ENCODE measurements at regions not wholly inside any gene's neighbourhood (a gene's known extent, or its start where the extent isn't known, plus 50 kb on each side); places are given as distances from the start of the nearest gene placed in this dataset. TPM values are rescaled to one million over a fixed set of nuclear protein-coding genes. Genes with fewer than 3 reads are reported as not detected.

DNA sequence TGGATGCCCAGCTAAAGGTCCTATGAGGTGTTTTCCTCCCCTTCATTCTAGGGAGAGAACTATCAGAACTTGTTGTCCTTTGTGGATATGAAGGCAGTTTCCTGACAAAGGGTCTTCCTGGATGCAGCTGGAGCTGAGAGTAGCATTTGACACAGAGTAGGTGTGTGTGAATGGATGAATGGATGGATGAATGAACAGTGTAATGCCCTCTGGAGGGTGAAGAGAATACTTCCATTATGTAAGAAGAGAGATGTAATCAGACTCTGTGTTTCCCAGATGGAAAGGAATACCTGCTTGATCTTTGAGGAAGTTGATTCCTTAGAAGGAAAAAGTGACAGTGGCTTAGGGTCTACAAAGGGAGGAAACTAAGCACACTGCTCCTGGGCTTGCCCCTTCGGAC is 55.4 kb upstream of the AADAT start:
- no peak overlapping the region for H3K27ac Mint-ChIP-seq
- no peaks in the 10 kb centered on the region for H3K27me3 Mint-ChIP-seq
- intact Hi-C loops (cut with micrococcal nuclease): no loop called here

DNA sequence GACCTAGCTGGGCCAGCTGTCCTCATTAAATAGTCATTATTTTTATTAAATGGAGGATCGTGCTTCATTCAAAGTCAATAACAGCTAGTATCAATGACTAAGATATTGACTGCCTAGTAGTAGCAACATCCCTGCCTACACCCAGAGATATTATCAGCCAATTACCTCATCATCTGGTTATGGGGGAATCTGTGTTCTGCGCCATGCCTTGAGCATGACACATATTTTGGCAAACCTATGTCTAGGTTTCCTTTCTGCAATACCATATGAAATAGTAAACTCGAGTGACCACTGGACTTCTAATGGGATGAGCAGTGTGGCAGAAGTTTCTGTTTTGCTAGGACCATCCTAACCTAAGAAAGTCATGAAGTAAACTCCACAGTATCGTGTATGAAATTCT is 50.0 kb upstream of the AADAT start:
- no peak overlapping the region for H3K4me3 ChIP-seq (ENCODE audit: control extremely low read depth in 1 of 5, extremely low read depth in 1 of 5, insufficient read depth in 1 of 5, low read depth in 2 of 5, low read length in 4 of 5)
- no peak overlapping the region for H3K9ac ChIP-seq (ENCODE audit: low read length)
- CTCF ChIA-PET: interaction anchor here (1.4 kb wide), 1 partner anchor 13 kb away, joined by 4 read pairs; no protein-coding TSS in a partner anchor
- Mint-ChIP-seq H3K9me3 (ENCODE audit: insufficient read depth) (no peaks in the 10 kb centered on the region), H3K4me1 (no peaks in the 10 kb centered on the region), H3K27ac (no peak overlapping the region), H3K27me3 (peaks cover 4% of the 10 kb centered on the region), H3K4me3 (no peak overlapping the region)
- H2AFZ ChIP-seq (ENCODE audit: insufficient read depth, low read depth, low read length, poor library complexity, severe bottlenecking): no peak overlapping the region
- H3K27me3 ChIP-seq (replicated peaks in 1 of 4; ENCODE audit: control extremely low read depth in 1 of 4, control insufficient read depth in 3 of 4, insufficient read depth in 4 of 4, low read length in 3 of 4): no peaks in the 10 kb centered on the region
- H3K36me3 ChIP-seq (replicated peaks in 1 of 2; ENCODE audit: control extremely low read depth in 1 of 2, control insufficient read depth in 1 of 2, extremely low read depth in 1 of 2, insufficient read depth in 2 of 2, low read length in 1 of 2): no peaks in the 10 kb centered on the region
- no CpG with 5 or more reads among the region's 4 CpGs for WGBS (ENCODE audit: insufficient coverage)
- intact Hi-C loops (cut with micrococcal nuclease): loop anchor here (2.0 kb wide), 1 partner anchor 1895 kb away; no protein-coding TSS in a partner anchor
- TF ChIP-seq, protein P1, sequence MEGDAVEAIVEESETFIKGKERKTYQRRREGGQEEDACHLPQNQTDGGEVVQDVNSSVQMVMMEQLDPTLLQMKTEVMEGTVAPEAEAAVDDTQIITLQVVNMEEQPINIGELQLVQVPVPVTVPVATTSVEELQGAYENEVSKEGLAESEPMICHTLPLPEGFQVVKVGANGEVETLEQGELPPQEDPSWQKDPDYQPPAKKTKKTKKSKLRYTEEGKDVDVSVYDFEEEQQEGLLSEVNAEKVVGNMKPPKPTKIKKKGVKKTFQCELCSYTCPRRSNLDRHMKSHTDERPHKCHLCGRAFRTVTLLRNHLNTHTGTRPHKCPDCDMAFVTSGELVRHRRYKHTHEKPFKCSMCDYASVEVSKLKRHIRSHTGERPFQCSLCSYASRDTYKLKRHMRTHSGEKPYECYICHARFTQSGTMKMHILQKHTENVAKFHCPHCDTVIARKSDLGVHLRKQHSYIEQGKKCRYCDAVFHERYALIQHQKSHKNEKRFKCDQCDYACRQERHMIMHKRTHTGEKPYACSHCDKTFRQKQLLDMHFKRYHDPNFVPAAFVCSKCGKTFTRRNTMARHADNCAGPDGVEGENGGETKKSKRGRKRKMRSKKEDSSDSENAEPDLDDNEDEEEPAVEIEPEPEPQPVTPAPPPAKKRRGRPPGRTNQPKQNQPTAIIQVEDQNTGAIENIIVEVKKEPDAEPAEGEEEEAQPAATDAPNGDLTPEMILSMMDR (IDR thresholded peaks at IDR 0.05): no peak
- TF ChIP-seq EZH2 (IDR thresholded peaks at IDR 0.05; ENCODE audit: borderline replicate concordance, insufficient read depth, low read depth, low read length, poor library complexity, severe bottlenecking): no peak
- H3K9me3 ChIP-seq (ENCODE audit: control extremely low read depth in 1 of 3, control insufficient read depth in 2 of 3, insufficient read depth in 1 of 3, low read length in 2 of 3): no peaks in the 10 kb centered on the region
- H3K27ac ChIP-seq (ENCODE audit: low read length in 2 of 2): no peak overlapping the region
- no peak overlapping the region for H3K4me2 ChIP-seq (replicated peaks; ENCODE audit: low read depth, low read length, poor library complexity, severe bottlenecking)
- POLR2A ChIA-PET: no interaction called here
- no peaks in the 10 kb centered on the region for H3K79me2 ChIP-seq (ENCODE audit: control insufficient read depth, insufficient read depth, low read length)
- H3K4me1 ChIP-seq (ENCODE audit: control insufficient read depth in 2 of 2, insufficient read depth in 2 of 2, low read length in 2 of 2): no peaks in the 10 kb centered on the region
- DNase-seq: no peak
- H4K20me1 ChIP-seq (ENCODE audit: control insufficient read depth, insufficient read depth, low read length, poor library complexity, severe bottlenecking): no peaks in the 10 kb centered on the region
- no peak for ATAC-seq (ENCODE audit: low read depth)

More for the DNA sequence above, 55.4 kb upstream of the AADAT start:
- Histone ChIP-seq H3K9ac (ENCODE audit: low read length) (no peak overlapping the region), H3K27me3 (replicated peaks in 1 of 4; ENCODE audit: control extremely low read depth in 1 of 4, control insufficient read depth in 3 of 4, insufficient read depth in 4 of 4, low read length in 3 of 4) (no peaks in the 10 kb centered on the region), H3K4me3 (ENCODE audit: control extremely low read depth in 1 of 5, extremely low read depth in 1 of 5, insufficient read depth in 1 of 5, low read depth in 2 of 5, low read length in 4 of 5) (no peak overlapping the region), H3K36me3 (replicated peaks in 1 of 2; ENCODE audit: control extremely low read depth in 1 of 2, control insufficient read depth in 1 of 2, extremely low read depth in 1 of 2, insufficient read depth in 2 of 2, low read length in 1 of 2) (no peaks in the 10 kb centered on the region), H4K20me1 (ENCODE audit: control insufficient read depth, insufficient read depth, low read length, poor library complexity, severe bottlenecking) (no peaks in the 10 kb centered on the region), H2AFZ (ENCODE audit: insufficient read depth, low read depth, low read length, poor library complexity, severe bottlenecking) (no peak overlapping the region), H3K4me1 (ENCODE audit: control insufficient read depth in 2 of 2, insufficient read depth in 2 of 2, low read length in 2 of 2) (no peaks in the 10 kb centered on the region), H3K9me3 (ENCODE audit: control extremely low read depth in 1 of 3, control insufficient read depth in 2 of 3, insufficient read depth in 1 of 3, low read length in 2 of 3) (peaks cover 0 to 1% (median 0%) of the 10 kb centered on the region in 3 donors), H3K4me2 (replicated peaks; ENCODE audit: low read depth, low read length, poor library complexity, severe bottlenecking) (no peak overlapping the region), H3K27ac (ENCODE audit: low read length in 2 of 2) (no peak overlapping the region), H3K79me2 (ENCODE audit: control insufficient read depth, insufficient read depth, low read length) (no peaks in the 10 kb centered on the region)
- Mint-ChIP-seq H3K4me1 (no peaks in the 10 kb centered on the region), H3K9me3 (ENCODE audit: insufficient read depth) (no peaks in the 10 kb centered on the region), H3K4me3 (no peak overlapping the region)
- CTCF ChIA-PET: no interaction called here
- POLR2A ChIA-PET: no interaction called here
- WGBS (ENCODE audit: insufficient coverage): 89% methylated on average over 1 of the region's 1 CpG
- DNase-seq (no peak), ATAC-seq (ENCODE audit: low read depth) (no peak)
- TF ChIP-seq, protein P1 (IDR thresholded peaks at IDR 0.05): no peak
- TF ChIP-seq EZH2 (IDR thresholded peaks at IDR 0.05; ENCODE audit: borderline replicate concordance, insufficient read depth, low read depth, low read length, poor library complexity, severe bottlenecking): no peak

Small RNAs in the stretch of these regions (small RNA-seq; reads per million reads assigned to genes)
- gene AC097486.1 (ENCODE audit: insufficient read length, low read depth, low replicate concordance) (not detected), gene MIR6082 (ENCODE audit: insufficient read length, low read depth, low replicate concordance) (not detected), gene RNU6ATAC13P (ENCODE audit: insufficient read length, low read depth, low replicate concordance) (not detected)
